Lower leg skin (tissue), 4 donors: ENCODE measurements at regions not wholly inside any gene's neighbourhood (a gene's known extent, or its start where the extent isn't known, plus 50 kb on each side); places are given as distances from the start of the nearest gene placed in this dataset.

Experiments
- DNase-seq, 2 donors: peaks; one replicate each; pipeline ENCODE4 v3.0.0-alpha.2; 2019; ENCODE audit warnings: low spot score in 2 of 2
- H3K4me3 ChIP-seq: fragments of 200-600 bp; sonication (generic); 2 replicates; pipeline ENCODE4 v1.5.1; 2017; ENCODE audit warnings: mild to moderate bottlenecking, low read depth; ENCODE audit not compliant: poor library complexity, severe bottlenecking
- CTCF ChIP-seq, 3 donors: fragments of 450-650 bp; IDR thresholded peaks; one replicate each; pipeline ENCODE4 v1.5.1; 2016; ENCODE audit warnings: antibody characterized with exemption in 3 of 3, mild to moderate bottlenecking in 3 of 3, moderate library complexity in 2 of 3
- POLR2A ChIP-seq, 2 donors: fragments of 450-650 bp; IDR thresholded peaks; one replicate each; pipeline ENCODE4 v1.6.1; 2016 to 2017; ENCODE audit warnings: antibody characterized with exemption in 2 of 2, mild to moderate bottlenecking in 1 of 2, moderate library complexity in 1 of 2
- WGBS, 2 donors: methylation state at CpG; one replicate each; pipeline ENCODE4 v1.1.5; 2018; 5-methylcytosine and 5-hydroxymethylcytosine counted together
- intact Hi-C: fragments of 100-400 bp; cut with DNase I; formaldehyde crosslinking; loops from one replicate; pipeline ENCODE4 v1.15.0; 2023; ENCODE audit warnings: low total_unique reads
- microRNA-seq, 2 donors: library from miRNA; unstranded; fragments of <30 nt; microRNA quantifications; one replicate each; pipeline ENCODE4, GENCODE V29; 2016; ENCODE audit warnings: borderline replicate concordance in 2 of 2, borderline number of aligned reads in 1 of 2

GRCh38 chr13:44321961-44322360 is 51.7 kb upstream of the SERP2 start:
- intact Hi-C loops: no loop called here
- TF ChIP-seq POLR2A (IDR thresholded peaks at IDR 0.05) (no peak), CTCF (IDR thresholded peaks at IDR 0.05) (no peak)
- WGBS, 2 donors: 92 to 95% methylated on average over 2 of the region's 2 CpGs
- H3K4me3 ChIP-seq: no peak overlapping the region
- no peak for DNase-seq

GRCh38 chr13:44322928-44323327 is 50.7 kb upstream of the SERP2 start:
- no peak overlapping the region for H3K4me3 ChIP-seq
- TF ChIP-seq POLR2A (IDR thresholded peaks at IDR 0.05) (no peak), CTCF (IDR thresholded peaks at IDR 0.05) (no peak)
- no peak for DNase-seq
- WGBS, 2 donors: 48 to 62% methylated on average over 2 of the region's 2 CpGs
- intact Hi-C loops: no loop called here

DNA sequence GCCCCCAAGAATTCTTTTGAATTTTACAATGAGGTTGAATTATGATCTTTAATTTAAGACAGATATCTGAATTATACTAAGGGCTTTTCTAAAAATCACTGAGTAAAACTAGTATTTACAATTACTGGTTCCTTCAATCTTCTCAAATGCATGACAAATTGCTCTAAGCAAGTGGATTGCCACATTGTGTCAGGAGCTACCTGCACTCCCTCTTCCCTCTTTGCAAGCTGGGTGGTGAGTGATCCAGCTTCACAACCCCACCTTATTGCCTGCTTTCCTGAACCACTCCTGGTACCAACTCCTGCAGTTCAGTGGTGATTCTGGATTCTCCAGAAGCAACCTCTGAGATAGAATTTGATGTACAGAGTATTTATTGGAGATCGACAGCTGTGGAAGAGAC is 49.9 kb upstream of the SERP2 start:
- no peak for DNase-seq

More for the DNA sequence above, 49.9 kb upstream of the SERP2 start:
- intact Hi-C loops: no loop called here
- H3K4me3 ChIP-seq: no peak overlapping the region
- no peak for TF ChIP-seq CTCF (IDR thresholded peaks at IDR 0.05)
- no peak for TF ChIP-seq POLR2A (IDR thresholded peaks at IDR 0.05)
- 85 to 95% methylated on average over 1 of the region's 1 CpG for WGBS, 2 donors

Small RNAs in the stretch of these regions (microRNA-seq; reads per million reads assigned to microRNA genes)
- gene MIR8079: 0 reads per million in 2 donors
